K562 (cell line): ENCODE measurements at regions not wholly inside any gene's neighbourhood (a gene's known extent, or its start where the extent isn't known, plus 50 kb on each side); places are given as distances from the start of the nearest gene placed in this dataset.

ENCODE experiments used
- ARID2 ChIP-seq: fragments of 450-650 bp; IDR thresholded peaks from 2 replicates; pipeline ENCODE4 v1.6.1; 2017; ENCODE audit warnings: antibody characterized with exemption, mild to moderate bottlenecking
- CAMTA2 ChIP-seq: fragments of 250-450 bp; sonication (Bioruptor Pico); conservative IDR thresholded peaks from 2 replicates; pipeline ENCODE4 v1.5.1; 2022
- CREM ChIP-seq: IDR thresholded peaks from 2 replicates; pipeline ENCODE4 v1.6.1; 2014; ENCODE audit warnings: antibody characterized with exemption, low read depth
- ERF ChIP-seq: fragments of 450-650 bp; formaldehyde crosslinking; IDR thresholded peaks from 2 replicates; pipeline ENCODE4 v1.4.0; 2020; ENCODE audit warnings: mild to moderate bottlenecking, mixed read lengths
- ETV1 ChIP-seq: fragments of 450-650 bp; conservative IDR thresholded peaks from 2 replicates; pipeline ENCODE4 v1.6.1; 2016; ENCODE audit warnings: missing genetic modification characterization, control low read depth, low read depth, missing compliant biosample characterization
- GABPB2 ChIP-seq: fragments of 250-450 bp; sonication (Bioruptor Pico); conservative IDR thresholded peaks from 2 replicates; pipeline ENCODE4 v1.5.1; 2021; ENCODE audit warnings: mild to moderate bottlenecking
- KDM4B ChIP-seq, 2 experiments: fragments of 450-650 bp in 1 of 2; sonication (generic) in 1 of 2; IDR thresholded peaks; 2 replicates each; pipeline ENCODE4 v1.6.1; 2016 to 2017; ENCODE audit warnings: borderline replicate concordance in 2 of 2, antibody characterized with exemption in 1 of 2, low read depth in 1 of 2, mild to moderate bottlenecking in 1 of 2
- SAFB2 ChIP-seq: fragments of 200-400 bp; formaldehyde crosslinking; IDR thresholded peaks from 2 replicates; pipeline ENCODE4 v1.6.1; 2018; ENCODE audit warnings: borderline replicate concordance, low read length, low read depth, moderate library complexity; ENCODE audit not compliant: severe bottlenecking
- SAP30 ChIP-seq: fragments of 200-600 bp; sonication (generic); IDR thresholded peaks from 2 replicates; pipeline ENCODE4 v1.6.1; 2012; ENCODE audit warnings: borderline replicate concordance, low read depth, mild to moderate bottlenecking, moderate library complexity, low read length, control low read depth, inconsistent platforms; ENCODE audit not compliant: insufficient read depth, poor library complexity, severe bottlenecking
- VEZF1 ChIP-seq: fragments of 200-800 bp; sonication (Bioruptor generic); IDR thresholded peaks from 2 replicates; pipeline ENCODE4 v1.6.1; 2017; ENCODE audit warnings: missing genetic modification characterization, missing compliant biosample characterization
- XRCC3 ChIP-seq: fragments of 450-650 bp; IDR thresholded peaks from 2 replicates; pipeline ENCODE4 v1.6.1; 2017; ENCODE audit warnings: mild to moderate bottlenecking, moderate library complexity
- ZNF174 ChIP-seq: fragments of 250-450 bp; sonication (Bioruptor Pico); IDR thresholded peaks from 2 replicates; pipeline ENCODE4 v1.4.0; 2020; ENCODE audit warnings: mild to moderate bottlenecking
- ZNF561 ChIP-seq: fragments of 450-650 bp; formaldehyde crosslinking; conservative IDR thresholded peaks from 2 replicates; pipeline ENCODE4 v1.4.0; 2020; ENCODE audit warnings: mild to moderate bottlenecking, moderate library complexity
- ZNF584 ChIP-seq: fragments of 200-800 bp; sonication (Bioruptor generic); IDR thresholded peaks from 2 replicates; pipeline ENCODE4 v1.6.1; 2016; ENCODE audit warnings: low read depth, mild to moderate bottlenecking, missing genetic modification characterization, missing compliant biosample characterization
- TF ChIP-seq, protein P1 (sequence below): sonication (generic); formaldehyde crosslinking; IDR thresholded peaks from 2 replicates; pipeline ENCODE4 v1.8.0; 2023; ENCODE audit warnings: missing genetic modification reagents, mild to moderate bottlenecking, borderline replicate concordance
- TF ChIP-seq, protein P2 (sequence below): fragments of 250-450 bp; sonication (Bioruptor Pico); IDR thresholded peaks from 2 replicates; pipeline ENCODE4 v1.5.0; 2021; ENCODE audit warnings: mild to moderate bottlenecking, borderline replicate concordance
- TF ChIP-seq, protein P3 (sequence below): sonication (generic); formaldehyde crosslinking; IDR thresholded peaks from 2 replicates; pipeline ENCODE4 v1.8.0; 2022; ENCODE audit warnings: missing genetic modification reagents, mild to moderate bottlenecking, borderline replicate concordance

GRCh38 chr6:137808836-137809315, 58.2 kb upstream of the TNFAIP3 start (continued):
- TF ChIP-seq, protein P1, sequence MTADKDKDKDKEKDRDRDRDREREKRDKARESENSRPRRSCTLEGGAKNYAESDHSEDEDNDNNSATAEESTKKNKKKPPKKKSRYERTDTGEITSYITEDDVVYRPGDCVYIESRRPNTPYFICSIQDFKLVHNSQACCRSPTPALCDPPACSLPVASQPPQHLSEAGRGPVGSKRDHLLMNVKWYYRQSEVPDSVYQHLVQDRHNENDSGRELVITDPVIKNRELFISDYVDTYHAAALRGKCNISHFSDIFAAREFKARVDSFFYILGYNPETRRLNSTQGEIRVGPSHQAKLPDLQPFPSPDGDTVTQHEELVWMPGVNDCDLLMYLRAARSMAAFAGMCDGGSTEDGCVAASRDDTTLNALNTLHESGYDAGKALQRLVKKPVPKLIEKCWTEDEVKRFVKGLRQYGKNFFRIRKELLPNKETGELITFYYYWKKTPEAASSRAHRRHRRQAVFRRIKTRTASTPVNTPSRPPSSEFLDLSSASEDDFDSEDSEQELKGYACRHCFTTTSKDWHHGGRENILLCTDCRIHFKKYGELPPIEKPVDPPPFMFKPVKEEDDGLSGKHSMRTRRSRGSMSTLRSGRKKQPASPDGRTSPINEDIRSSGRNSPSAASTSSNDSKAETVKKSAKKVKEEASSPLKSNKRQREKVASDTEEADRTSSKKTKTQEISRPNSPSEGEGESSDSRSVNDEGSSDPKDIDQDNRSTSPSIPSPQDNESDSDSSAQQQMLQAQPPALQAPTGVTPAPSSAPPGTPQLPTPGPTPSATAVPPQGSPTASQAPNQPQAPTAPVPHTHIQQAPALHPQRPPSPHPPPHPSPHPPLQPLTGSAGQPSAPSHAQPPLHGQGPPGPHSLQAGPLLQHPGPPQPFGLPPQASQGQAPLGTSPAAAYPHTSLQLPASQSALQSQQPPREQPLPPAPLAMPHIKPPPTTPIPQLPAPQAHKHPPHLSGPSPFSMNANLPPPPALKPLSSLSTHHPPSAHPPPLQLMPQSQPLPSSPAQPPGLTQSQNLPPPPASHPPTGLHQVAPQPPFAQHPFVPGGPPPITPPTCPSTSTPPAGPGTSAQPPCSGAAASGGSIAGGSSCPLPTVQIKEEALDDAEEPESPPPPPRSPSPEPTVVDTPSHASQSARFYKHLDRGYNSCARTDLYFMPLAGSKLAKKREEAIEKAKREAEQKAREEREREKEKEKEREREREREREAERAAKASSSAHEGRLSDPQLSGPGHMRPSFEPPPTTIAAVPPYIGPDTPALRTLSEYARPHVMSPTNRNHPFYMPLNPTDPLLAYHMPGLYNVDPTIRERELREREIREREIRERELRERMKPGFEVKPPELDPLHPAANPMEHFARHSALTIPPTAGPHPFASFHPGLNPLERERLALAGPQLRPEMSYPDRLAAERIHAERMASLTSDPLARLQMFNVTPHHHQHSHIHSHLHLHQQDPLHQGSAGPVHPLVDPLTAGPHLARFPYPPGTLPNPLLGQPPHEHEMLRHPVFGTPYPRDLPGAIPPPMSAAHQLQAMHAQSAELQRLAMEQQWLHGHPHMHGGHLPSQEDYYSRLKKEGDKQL (CRISPR knock-in tag), result no peak
- TF ChIP-seq, protein P2, sequence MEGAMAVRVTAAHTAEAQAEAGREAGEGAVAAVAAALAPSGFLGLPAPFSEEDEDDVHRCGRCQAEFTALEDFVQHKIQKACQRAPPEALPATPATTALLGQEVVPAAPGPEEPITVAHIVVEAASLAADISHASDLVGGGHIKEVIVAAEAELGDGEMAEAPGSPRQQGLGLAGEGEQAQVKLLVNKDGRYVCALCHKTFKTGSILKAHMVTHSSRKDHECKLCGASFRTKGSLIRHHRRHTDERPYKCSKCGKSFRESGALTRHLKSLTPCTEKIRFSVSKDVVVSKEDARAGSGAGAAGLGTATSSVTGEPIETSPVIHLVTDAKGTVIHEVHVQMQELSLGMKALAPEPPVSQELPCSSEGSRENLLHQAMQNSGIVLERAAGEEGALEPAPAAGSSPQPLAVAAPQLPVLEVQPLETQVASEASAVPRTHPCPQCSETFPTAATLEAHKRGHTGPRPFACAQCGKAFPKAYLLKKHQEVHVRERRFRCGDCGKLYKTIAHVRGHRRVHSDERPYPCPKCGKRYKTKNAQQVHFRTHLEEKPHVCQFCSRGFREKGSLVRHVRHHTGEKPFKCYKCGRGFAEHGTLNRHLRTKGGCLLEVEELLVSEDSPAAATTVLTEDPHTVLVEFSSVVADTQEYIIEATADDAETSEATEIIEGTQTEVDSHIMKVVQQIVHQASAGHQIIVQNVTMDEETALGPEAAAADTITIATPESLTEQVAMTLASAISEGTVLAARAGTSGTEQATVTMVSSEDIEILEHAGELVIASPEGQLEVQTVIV (CRISPR knock-in tag), result no peak
- TF ChIP-seq SAP30 (no peak), XRCC3 (no peak), ERF (no peak), ZNF561 (CRISPR knock-in tag) (no peak), ETV1 (tag) (no peak), ZNF174 (no peak), VEZF1 (CRISPR knock-in tag) (no peak), CAMTA2 (CRISPR knock-in tag) (no peak), CREM (no peak), ZNF584 (no peak), KDM4B (IDR thresholded peaks at IDR 0.05; ENCODE audit: borderline replicate concordance in 2 of 2, low read depth in 1 of 2) (no peak), SAFB2 (no peak), ARID2 (no peak), GABPB2 (CRISPR knock-in tag) (no peak)
- TF ChIP-seq, protein P3, sequence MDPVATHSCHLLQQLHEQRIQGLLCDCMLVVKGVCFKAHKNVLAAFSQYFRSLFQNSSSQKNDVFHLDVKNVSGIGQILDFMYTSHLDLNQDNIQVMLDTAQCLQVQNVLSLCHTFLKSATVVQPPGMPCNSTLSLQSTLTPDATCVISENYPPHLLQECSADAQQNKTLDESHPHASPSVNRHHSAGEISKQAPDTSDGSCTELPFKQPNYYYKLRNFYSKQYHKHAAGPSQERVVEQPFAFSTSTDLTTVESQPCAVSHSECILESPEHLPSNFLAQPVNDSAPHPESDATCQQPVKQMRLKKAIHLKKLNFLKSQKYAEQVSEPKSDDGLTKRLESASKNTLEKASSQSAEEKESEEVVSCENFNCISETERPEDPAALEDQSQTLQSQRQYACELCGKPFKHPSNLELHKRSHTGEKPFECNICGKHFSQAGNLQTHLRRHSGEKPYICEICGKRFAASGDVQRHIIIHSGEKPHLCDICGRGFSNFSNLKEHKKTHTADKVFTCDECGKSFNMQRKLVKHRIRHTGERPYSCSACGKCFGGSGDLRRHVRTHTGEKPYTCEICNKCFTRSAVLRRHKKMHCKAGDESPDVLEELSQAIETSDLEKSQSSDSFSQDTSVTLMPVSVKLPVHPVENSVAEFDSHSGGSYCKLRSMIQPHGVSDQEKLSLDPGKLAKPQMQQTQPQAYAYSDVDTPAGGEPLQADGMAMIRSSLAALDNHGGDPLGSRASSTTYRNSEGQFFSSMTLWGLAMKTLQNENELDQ, result no peak
